Eye (tissue), 1 donor: ENCODE measurements at regions not wholly inside any gene's neighbourhood (a gene's known extent, or its start where the extent isn't known, plus 50 kb on each side); places are given as distances from the start of the nearest gene placed in this dataset.
"Not testable (repeated sequence)": the region's sequence is repeated elsewhere in the genome, so short reads cannot be mapped to it uniquely, and the experiment has no call there.

ENCODE experiments used
- DNase-seq: peaks from one replicate; pipeline ENCODE4 v3.0.0-alpha.2; 2015

- peak; percentile 17 for DNase-seq
Observed at GRCh38 chr6:137933696-137934095, 66.6 kb downstream of the TNFAIP3 start.

- DNase-seq, result no peak
Observed at GRCh38 chr6:137936798-137937197, 69.7 kb downstream of the TNFAIP3 start.

GRCh38 chr6:137937834-137938233 is 70.8 kb downstream of the TNFAIP3 start:
- DNase-seq, result no peak

- DNase-seq, result no peak
Observed at GRCh38 chr6:137938770-137939379, 71.8 kb downstream of the TNFAIP3 start.

GRCh38 chr6:137941995-137942394 is 74.9 kb downstream of the TNFAIP3 start:
- no peak for DNase-seq

- no peak for DNase-seq
Observed at GRCh38 chr6:137942736-137943135, 75.7 kb downstream of the TNFAIP3 start.

GRCh38 chr6:137944381-137944780 is 77.3 kb downstream of the TNFAIP3 start:
- DNase-seq, result not testable (repeated sequence)

GRCh38 chr6:137944793-137945498 is 77.9 kb downstream of the TNFAIP3 start:
- peak; percentile 45 for DNase-seq

GRCh38 chr6:137949686-137950390 is 82.8 kb downstream of the TNFAIP3 start:
- no peak for DNase-seq

- DNase-seq, result no peak
Observed at GRCh38 chr6:137950581-137950980, 83.5 kb downstream of the TNFAIP3 start.

GRCh38 chr6:137951064-137951597 is 84.1 kb downstream of the TNFAIP3 start:
- no peak for DNase-seq

GRCh38 chr6:137952247-137952646 is 85.2 kb downstream of the TNFAIP3 start:
- no peak for DNase-seq

- DNase-seq, result no peak
Observed at GRCh38 chr6:137953761-137954160, 86.7 kb downstream of the TNFAIP3 start.

GRCh38 chr6:137954253-137954652 is 87.2 kb downstream of the TNFAIP3 start:
- no peak for DNase-seq

GRCh38 chr6:137956098-137956488 is 89.0 kb downstream of the TNFAIP3 start:
- DNase-seq, result no peak

GRCh38 chr6:137957471-137957870 is 90.4 kb downstream of the TNFAIP3 start:
- no peak for DNase-seq

GRCh38 chr6:137958811-137959565 is 91.9 kb downstream of the TNFAIP3 start:
- no peak for DNase-seq

- no peak for DNase-seq
Observed at GRCh38 chr6:137962725-137963124, 95.7 kb downstream of the TNFAIP3 start.

- no peak for DNase-seq
Observed at GRCh38 chr6:137964876-137965275, 97.8 kb downstream of the TNFAIP3 start.

- DNase-seq, result no peak
Observed at GRCh38 chr6:137967689-137968454, 100.8 kb downstream of the TNFAIP3 start.

GRCh38 chr6:137968455-137968804 is 101.4 kb downstream of the TNFAIP3 start:
- no peak for DNase-seq

GRCh38 chr6:137968901-137969300 is 101.8 kb downstream of the TNFAIP3 start:
- no peak for DNase-seq
